Thoracic aorta (tissue), 2 donors: ENCODE measurements at regions not wholly inside any gene's neighbourhood (a gene's known extent, or its start where the extent isn't known, plus 50 kb on each side); places are given as distances from the start of the nearest gene placed in this dataset.

Experiments
- ATAC-seq: fragments of 150-250 bp; one replicate; pipeline ENCODE4 v1.8.0; 2017; ENCODE audit warnings: low read depth; ENCODE audit not compliant: insufficient number of reproducible peaks, low FRiP score
- DNase-seq: peaks from one replicate; pipeline ENCODE4 v3.0.0-alpha.2; 2020; ENCODE audit warnings: low spot score
- H3K27ac ChIP-seq, 2 donors: fragments of 200-600 bp; sonication (generic); 1 replicate in 1 of 2; 2 replicates in 1 of 2; pipeline ENCODE4 v1.5.1; 2016; ENCODE audit warnings: mild to moderate bottlenecking in 2 of 2, moderate library complexity in 2 of 2
- H3K27me3 ChIP-seq: fragments of 200-600 bp; sonication (generic); replicated peaks from 2 replicates; pipeline ENCODE4 v1.6.0; 2016; ENCODE audit warnings: mild to moderate bottlenecking; ENCODE audit not compliant: insufficient read depth
- H3K36me3 ChIP-seq: fragments of 200-600 bp; sonication (generic); one replicate; pipeline ENCODE4 v1.5.1; 2016
- H3K4me1 ChIP-seq, 2 donors: fragments of 200-600 bp; sonication (generic); 1 replicate in 1 of 2; 2 replicates in 1 of 2; pipeline versions ENCODE4 v1.5.1 to v1.6.0; 2016; ENCODE audit warnings: low read depth in 2 of 2, mild to moderate bottlenecking in 1 of 2; ENCODE audit not compliant: control insufficient read depth in 1 of 2
- H3K4me3 ChIP-seq: fragments of 200-600 bp; sonication (generic); 2 replicates; pipeline ENCODE4 v1.5.1; 2016; ENCODE audit warnings: mild to moderate bottlenecking
- H3K9me3 ChIP-seq: fragments of 200-600 bp; sonication (generic); 2 replicates; pipeline ENCODE4 v1.5.1; 2016
- TF ChIP-seq, protein P1 (sequence below): fragments of 200-600 bp; sonication (generic); IDR thresholded peaks from one replicate; pipeline ENCODE4 v1.5.1; 2019; ENCODE audit warnings: antibody characterized with exemption

GRCh38 chr14:84991021-84991420 is 538.9 kb upstream of the FLRT2 start:
- H3K4me3 ChIP-seq: no peak overlapping the region
- no peaks in the 10 kb centered on the region for H3K4me1 ChIP-seq
- ATAC-seq: no peak
- H3K9me3 ChIP-seq: no peaks in the 10 kb centered on the region
- TF ChIP-seq, protein P1, sequence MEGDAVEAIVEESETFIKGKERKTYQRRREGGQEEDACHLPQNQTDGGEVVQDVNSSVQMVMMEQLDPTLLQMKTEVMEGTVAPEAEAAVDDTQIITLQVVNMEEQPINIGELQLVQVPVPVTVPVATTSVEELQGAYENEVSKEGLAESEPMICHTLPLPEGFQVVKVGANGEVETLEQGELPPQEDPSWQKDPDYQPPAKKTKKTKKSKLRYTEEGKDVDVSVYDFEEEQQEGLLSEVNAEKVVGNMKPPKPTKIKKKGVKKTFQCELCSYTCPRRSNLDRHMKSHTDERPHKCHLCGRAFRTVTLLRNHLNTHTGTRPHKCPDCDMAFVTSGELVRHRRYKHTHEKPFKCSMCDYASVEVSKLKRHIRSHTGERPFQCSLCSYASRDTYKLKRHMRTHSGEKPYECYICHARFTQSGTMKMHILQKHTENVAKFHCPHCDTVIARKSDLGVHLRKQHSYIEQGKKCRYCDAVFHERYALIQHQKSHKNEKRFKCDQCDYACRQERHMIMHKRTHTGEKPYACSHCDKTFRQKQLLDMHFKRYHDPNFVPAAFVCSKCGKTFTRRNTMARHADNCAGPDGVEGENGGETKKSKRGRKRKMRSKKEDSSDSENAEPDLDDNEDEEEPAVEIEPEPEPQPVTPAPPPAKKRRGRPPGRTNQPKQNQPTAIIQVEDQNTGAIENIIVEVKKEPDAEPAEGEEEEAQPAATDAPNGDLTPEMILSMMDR: no peak
- no peak for DNase-seq
- no peaks in the 10 kb centered on the region for H3K36me3 ChIP-seq
- no peaks in the 10 kb centered on the region for H3K27me3 ChIP-seq
- no peak overlapping the region for H3K27ac ChIP-seq

GRCh38 chr14:84998216-84998615 is 531.7 kb upstream of the FLRT2 start:
- ATAC-seq (no peak), DNase-seq (no peak)
- Histone ChIP-seq H3K27ac (no peak overlapping the region), H3K4me3 (no peak overlapping the region), H3K27me3 (no peaks in the 10 kb centered on the region), H3K9me3 (no peaks in the 10 kb centered on the region), H3K4me1 (no peaks in the 10 kb centered on the region), H3K36me3 (no peaks in the 10 kb centered on the region)
- TF ChIP-seq, protein P1: no peak

DNA sequence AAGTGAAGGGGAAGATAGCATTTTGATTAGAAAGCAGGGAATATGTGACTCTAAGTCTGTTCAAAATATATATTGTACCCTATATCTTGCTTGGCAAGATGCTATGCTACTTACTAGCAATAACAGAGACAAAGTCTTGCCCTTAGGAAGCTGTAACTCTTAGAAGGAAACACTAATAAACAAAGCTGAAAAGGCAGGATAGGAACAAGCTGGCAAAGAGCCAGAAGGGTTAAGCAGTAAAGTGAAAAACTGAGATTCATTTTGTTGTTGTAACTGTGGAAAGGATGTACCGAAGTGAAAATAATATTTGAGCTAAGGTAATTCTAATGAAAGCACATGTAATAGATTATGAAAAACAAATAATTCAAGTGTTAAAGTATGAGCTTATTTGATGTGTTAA is 527.1 kb upstream of the FLRT2 start:
- no peaks in the 10 kb centered on the region for H3K36me3 ChIP-seq
- no peak overlapping the region for H3K4me3 ChIP-seq
- H3K9me3 ChIP-seq: no peaks in the 10 kb centered on the region
- H3K27me3 ChIP-seq: no peaks in the 10 kb centered on the region
- no peak for ATAC-seq
- no peak overlapping the region for H3K27ac ChIP-seq
- H3K4me1 ChIP-seq: no peaks in the 10 kb centered on the region
- no peak for DNase-seq
- TF ChIP-seq, protein P1: no peak

DNA sequence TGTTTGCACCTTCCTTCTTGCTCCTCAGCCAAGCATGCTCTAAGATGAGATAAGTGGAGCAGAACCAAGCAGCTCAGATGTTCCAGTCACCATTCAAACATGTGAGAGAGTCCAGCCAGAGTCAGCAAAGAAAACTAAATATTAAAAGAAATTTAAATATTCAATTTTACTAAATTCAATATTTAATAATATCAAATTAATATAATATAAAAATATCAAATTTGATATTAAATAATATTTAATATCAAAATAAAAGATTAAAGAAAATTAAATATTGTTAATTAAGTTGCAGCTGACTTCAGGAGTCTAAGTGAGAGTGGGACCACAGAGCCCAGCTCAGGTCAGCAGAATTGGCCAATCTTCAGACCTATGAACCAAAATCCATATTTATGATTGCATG is 526.1 kb upstream of the FLRT2 start:
- Histone ChIP-seq H3K36me3 (no peaks in the 10 kb centered on the region), H3K27ac (no peak overlapping the region), H3K27me3 (no peaks in the 10 kb centered on the region), H3K4me3 (no peak overlapping the region), H3K4me1 (no peaks in the 10 kb centered on the region), H3K9me3 (no peaks in the 10 kb centered on the region)
- no peak for ATAC-seq
- TF ChIP-seq, protein P1: no peak
- DNase-seq: no peak

GRCh38 chr14:85009506-85009905 is 520.4 kb upstream of the FLRT2 start:
- Histone ChIP-seq H3K27me3 (no peaks in the 10 kb centered on the region), H3K27ac (no peak overlapping the region), H3K36me3 (no peaks in the 10 kb centered on the region), H3K9me3 (no peaks in the 10 kb centered on the region), H3K4me1 (no peaks in the 10 kb centered on the region), H3K4me3 (no peak overlapping the region)
- ATAC-seq (no peak), DNase-seq (no peak)
- TF ChIP-seq, protein P1: no peak
